Endometrium (tissue), 2 donors: ENCODE measurements at regions not wholly inside any gene's neighbourhood (a gene's known extent, or its start where the extent isn't known, plus 50 kb on each side); places are given as distances from the start of the nearest gene placed in this dataset.
A peak's percentile ranks its signal among the peaks of the same experiment; 100 is the strongest.
"Not testable (repeated sequence)": the region's sequence is repeated elsewhere in the genome, so short reads cannot be mapped to it uniquely, and the experiment has no call there.

ENCODE experiments used
- FAIRE-seq: peaks from 2 replicates; lab custom pipeline; 2012; peaks lifted over from hg19 to GRCh38; lab: Jason Lieb, UNC
- donor health status: control.
- donor health status: control.

GRCh38 chr12:90593596-90594295 lies 361.2 kb downstream of the CCER1 start:
- FAIRE-seq: no peak

GRCh38 chr12:90589956-90590355 lies 365.0 kb downstream of the CCER1 start:
- FAIRE-seq: no peak

GRCh38 chr12:90585640-90586304 lies 369.2 kb downstream of the CCER1 start:
- no peak for FAIRE-seq

- FAIRE-seq: no peak
Measured at GRCh38 chr12:90576707-90577106, 378.3 kb downstream of the CCER1 start.

DNA sequence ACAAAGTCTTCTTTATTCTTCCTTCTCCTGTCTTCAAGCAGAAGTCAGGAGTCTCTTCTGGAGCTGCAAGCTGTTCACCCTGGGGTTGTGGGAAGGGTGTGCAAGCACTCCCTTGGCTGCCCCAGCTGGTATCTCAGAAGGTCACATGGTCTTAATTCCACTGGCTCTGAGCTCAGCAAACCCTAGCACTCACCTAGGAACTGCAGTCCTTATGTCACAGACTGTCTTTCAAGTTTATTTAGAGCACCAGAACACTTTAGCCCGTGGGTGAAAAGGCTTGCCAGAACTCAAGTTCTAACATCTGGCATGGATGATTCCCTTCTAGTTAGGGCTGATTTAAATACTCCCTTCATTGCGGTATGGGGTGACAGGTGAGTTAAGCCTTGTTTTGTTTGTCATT lies 379.0 kb downstream of the CCER1 start:
- FAIRE-seq: no peak

DNA sequence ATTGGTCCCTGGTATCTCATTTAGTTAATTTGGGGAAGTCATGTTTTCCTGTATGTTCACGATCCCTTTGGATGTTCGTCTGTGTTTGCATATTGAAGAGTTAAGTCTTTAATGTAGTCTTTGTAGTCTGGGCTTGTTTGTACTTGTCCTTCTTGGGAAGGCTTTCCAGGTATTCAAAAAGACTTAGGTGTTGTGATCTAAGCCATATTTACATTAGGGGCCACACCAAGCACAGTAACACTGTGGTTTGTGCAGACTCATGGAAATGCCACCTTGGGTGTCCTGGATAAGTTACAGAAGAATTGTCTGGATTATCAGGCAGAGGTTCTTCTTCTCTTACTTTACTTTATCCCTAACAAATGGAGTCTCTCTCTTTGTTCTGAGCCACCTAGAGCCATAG lies 380.3 kb downstream of the CCER1 start:
- no peak for FAIRE-seq

- no peak for FAIRE-seq
Measured at GRCh38 chr12:90572778-90573177, 382.2 kb downstream of the CCER1 start.

- FAIRE-seq: peak; percentile 78
Measured at GRCh38 chr12:90569685-90570084, 385.3 kb downstream of the CCER1 start.

DNA sequence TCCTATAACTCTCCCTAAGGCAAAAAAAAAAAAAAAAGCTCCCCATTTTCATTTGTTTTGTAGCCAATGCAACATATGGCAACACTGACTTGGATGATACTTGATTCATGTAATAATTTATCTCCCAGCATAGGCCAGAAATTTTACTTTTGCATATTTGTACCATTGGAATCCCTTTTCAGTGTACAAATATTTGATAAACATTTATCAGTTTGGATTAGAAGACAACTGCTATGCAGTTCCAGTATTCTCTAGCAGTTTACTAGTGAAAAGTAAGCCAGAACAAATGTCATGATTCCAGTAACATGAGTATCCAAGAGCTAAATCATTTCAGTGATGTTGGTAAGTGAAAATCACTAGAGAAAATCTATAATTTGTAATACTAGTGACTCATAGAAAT lies 392.3 kb downstream of the CCER1 start:
- no peak for FAIRE-seq

DNA sequence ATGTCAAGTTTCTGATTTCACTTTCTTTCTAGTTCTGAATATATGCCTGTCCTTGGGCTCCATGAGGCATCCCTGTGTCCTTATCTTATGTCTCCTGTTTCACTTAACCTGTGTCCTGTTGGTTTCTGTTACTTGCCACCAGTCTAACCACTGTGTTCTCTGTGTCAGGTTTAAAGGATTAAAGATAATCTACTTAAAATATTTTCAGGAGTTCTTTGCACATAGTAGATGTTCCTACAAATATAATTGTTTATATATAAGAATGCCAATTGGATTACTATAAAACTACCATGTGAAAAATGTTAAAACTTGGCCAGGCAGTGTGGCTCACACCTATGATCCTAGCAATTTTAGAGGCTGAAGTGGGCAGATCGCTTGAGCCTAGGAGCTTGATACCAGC lies 406.4 kb downstream of the CCER1 start:
- FAIRE-seq: no peak

- no peak for FAIRE-seq
Measured at GRCh38 chr12:90546511-90546910, 408.5 kb downstream of the CCER1 start.

- FAIRE-seq: no peak
Measured at GRCh38 chr12:90543841-90544240, 411.1 kb downstream of the CCER1 start.

GRCh38 chr12:90543374-90543773 lies 411.6 kb downstream of the CCER1 start:
- FAIRE-seq: no peak

GRCh38 chr12:90542852-90543251 lies 412.1 kb downstream of the CCER1 start:
- not testable (repeated sequence) for FAIRE-seq

GRCh38 chr12:90533828-90534227 lies 421.1 kb downstream of the CCER1 start:
- FAIRE-seq: not testable (repeated sequence)

DNA sequence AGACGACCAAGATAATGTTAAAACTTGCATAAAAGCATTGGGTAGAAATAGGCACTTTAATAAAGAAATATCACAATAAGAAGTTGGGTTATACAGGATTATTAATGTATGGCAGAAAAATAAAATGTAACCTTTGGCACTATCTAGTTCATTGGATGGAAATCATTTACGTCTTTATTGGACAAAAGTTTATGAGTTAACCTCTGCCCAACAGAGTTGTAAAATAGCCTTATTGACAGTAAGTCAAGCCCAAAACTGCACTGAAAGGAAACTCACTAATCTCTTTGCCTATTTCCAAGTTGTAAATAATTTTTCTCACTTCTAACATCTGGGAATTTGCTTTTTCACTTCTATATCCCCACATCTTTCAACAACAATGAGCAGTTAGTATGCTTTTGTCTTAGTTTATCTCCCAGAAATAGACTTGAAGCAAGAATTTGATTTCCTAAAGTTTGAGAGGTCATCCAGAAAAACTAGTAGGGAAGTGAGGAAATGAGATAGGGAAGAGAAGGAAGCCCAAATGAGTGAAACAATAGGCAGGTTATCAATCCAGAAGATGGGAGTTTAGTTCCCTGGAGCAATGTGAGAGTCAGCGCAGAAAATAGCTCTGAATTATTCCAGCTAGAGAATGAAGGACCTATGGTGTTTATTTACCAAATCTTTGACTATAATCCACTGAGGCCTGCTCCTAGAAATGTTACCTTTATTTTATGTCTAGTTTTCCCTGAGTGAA lies 434.8 kb downstream of the CCER1 start:
- no peak for FAIRE-seq

DNA sequence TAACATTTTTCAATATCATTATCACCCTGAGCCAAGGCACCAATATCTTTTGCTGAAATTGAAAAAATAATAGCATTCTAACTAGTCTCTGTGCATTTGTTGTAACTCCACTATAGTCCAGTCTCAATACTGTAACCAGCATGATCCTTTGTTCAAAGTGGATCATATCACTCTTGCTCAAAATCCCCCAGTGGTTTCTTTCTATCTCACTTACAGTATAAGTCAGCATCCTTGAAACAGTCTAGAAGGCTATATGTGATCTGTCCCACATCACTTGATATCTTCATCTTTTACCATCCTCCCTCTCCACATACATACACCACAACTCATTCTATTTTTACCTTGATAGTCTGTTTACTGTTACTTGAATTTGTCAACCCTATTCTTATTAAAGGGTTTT lies 435.7 kb downstream of the CCER1 start:
- no peak for FAIRE-seq

- FAIRE-seq: no peak
Measured at GRCh38 chr12:90515199-90516175, 439.5 kb downstream of the CCER1 start.

- peak; percentile 91 for FAIRE-seq
Measured at GRCh38 chr12:90514325-90514724, 440.7 kb downstream of the CCER1 start.

GRCh38 chr12:90512518-90512917 lies 442.5 kb downstream of the CCER1 start:
- no peak for FAIRE-seq

DNA sequence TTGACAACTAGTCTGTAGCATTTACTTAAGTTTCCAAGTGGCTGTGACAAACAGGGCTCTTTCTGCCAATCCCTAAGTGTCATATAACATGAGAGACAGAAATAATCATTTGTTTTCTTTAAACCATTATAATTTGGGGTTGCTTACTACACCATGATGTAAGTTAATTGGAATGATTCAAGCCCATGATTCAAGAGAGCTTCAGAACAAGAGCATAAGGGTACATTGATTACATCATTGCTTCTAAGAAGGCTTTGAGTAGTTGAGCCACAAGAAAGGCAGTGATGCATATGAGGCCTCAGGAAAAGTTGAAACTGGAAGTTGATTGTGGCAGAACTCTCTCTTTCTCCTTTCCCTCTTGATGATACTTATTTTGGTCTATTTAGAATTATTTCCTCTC lies 444.0 kb downstream of the CCER1 start:
- FAIRE-seq: no peak

DNA sequence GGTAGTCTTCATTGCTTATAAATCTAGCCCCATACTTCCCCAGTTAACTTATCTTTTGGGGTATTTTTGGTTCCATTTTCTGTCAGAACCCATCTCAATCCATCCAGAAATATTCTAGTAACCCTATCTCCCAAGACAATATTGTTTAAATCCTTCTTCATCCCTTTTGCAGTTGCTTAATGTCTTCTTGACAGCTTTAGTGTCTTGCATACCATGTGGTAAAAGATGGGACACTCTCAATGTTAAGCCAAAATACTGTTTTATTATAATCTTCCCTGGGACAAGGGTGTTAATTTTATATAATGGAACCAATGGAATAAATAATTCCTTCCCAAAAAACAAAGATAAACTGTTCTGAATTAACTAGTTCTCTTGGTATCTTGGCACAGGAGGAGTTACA lies 450.2 kb downstream of the CCER1 start:
- FAIRE-seq: no peak
